Adrenal gland (tissue), 9 donors: ENCODE measurements at regions not wholly inside any gene's neighbourhood (a gene's known extent, or its start where the extent isn't known, plus 50 kb on each side); places are given as distances from the start of the nearest gene placed in this dataset.

Experiments used
- DNase-seq, 7 donors: peaks; one replicate each; pipeline ENCODE4 v3.0.0-alpha.2; 2019 to 2020
- H3K27ac ChIP-seq, 5 donors: fragments of 200-600 bp; sonication (generic) in 4 of 5; 1 replicate in 3 of 5; 2 replicates in 2 of 5; pipeline versions ENCODE4 v1.5.1 to v1.8.0; 2016 to 2020; ENCODE audit warnings: mild to moderate bottlenecking in 1 of 5
- H3K27me3 ChIP-seq: fragments of 200-600 bp; 2 replicates; pipeline ENCODE4 v1.8.0; 2021
- H3K36me3 ChIP-seq, 2 donors: fragments of 200-600 bp; replicated peaks in 1 of 2; 1 replicate in 1 of 2; 2 replicates in 1 of 2; pipeline versions ENCODE4 v1.5.1 to v1.8.0; 2018 to 2022
- H3K4me1 ChIP-seq, 2 donors: fragments of 200-600 bp; replicated peaks in 1 of 2; 1 replicate in 1 of 2; 2 replicates in 1 of 2; pipeline versions ENCODE4 v1.5.1 to v1.8.0; 2018 to 2021
- H3K4me3 ChIP-seq, 4 donors: fragments of 200-600 bp; sonication (generic) in 3 of 4; one replicate each; pipeline ENCODE4 v1.5.1; 2016 to 2018
- H3K9me3 ChIP-seq, 3 donors: fragments of 200-600 bp; sonication (generic) in 1 of 3; replicated peaks in 1 of 3; 1 replicate in 2 of 3; 2 replicates in 1 of 3; pipeline versions ENCODE4 v1.5.1 to v1.8.0; 2016 to 2021
- POLR2A ChIP-seq, 2 donors: fragments of 450-650 bp; IDR thresholded peaks; one replicate each; pipeline ENCODE4 v1.6.1; 2017; ENCODE audit warnings: antibody characterized with exemption in 2 of 2, mild to moderate bottlenecking in 2 of 2, moderate library complexity in 1 of 2
- WGBS, 4 donors: extraction: QIAGEN DNeasy Blood & Tissue Kit in 2 of 4; methylation state at CpG; one replicate each; pipeline versions ENCODE4 v1.1.5 to v1.1.7; 2013 to 2017; 5-methylcytosine and 5-hydroxymethylcytosine counted together
- intact Hi-C, 2 donors: fragments of 100-400 bp; cut with DNase I; formaldehyde crosslinking; loops; one replicate each; pipeline versions ENCODE4 v1.14.1 to v1.15.0; 2022 to 2023
- TF ChIP-seq, protein P1 (sequence below), 6 experiments: fragments of 450-650 bp in 4 of 6; fragments of 200-600 bp in 2 of 6; sonication (generic) in 1 of 6; IDR thresholded peaks; 1 replicate in 5 of 6; 2 replicates in 1 of 6; pipeline versions ENCODE4 v1.5.1 to v1.8.0; 2016 to 2021; ENCODE audit warnings: antibody characterized with exemption in 6 of 6, mild to moderate bottlenecking in 2 of 6, moderate library complexity in 1 of 6
- donor health status: healthy with polysubstance abuse.
- donor health status: Bipolar disorder and iron deficiency.
- donor health status: DM: yes; HTN: yes; CAD: no.
- donor health status: DM: no; HTN: no; CAD: no.
- donor health status: DM: no; HTN: no; CAD: no.

DNA sequence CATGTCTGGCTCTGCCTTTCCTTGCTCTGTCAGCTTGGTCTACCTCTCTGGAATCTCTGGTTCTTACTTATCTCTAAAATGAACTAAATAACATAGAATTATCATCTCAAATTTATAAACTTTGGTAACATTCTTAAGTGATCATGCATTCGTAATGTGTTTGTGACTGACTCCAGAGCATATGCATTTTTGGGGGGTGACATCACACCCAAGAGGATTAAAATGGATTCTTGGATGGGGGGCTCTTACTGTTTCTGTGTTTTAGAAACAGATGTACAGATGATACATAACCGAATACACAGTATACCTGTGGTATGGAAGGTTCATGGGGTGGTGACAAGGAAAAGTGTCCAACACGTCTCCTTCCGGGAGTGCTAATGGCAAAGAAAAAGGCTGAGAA is 1162.1 kb downstream of the VRK1 start:
- Histone ChIP-seq H3K4me1 (no peaks in the 10 kb centered on the region), H3K27me3 (no peaks in the 10 kb centered on the region), H3K36me3 (no peaks in the 10 kb centered on the region), H3K27ac (no peak overlapping the region), H3K9me3 (no peaks in the 10 kb centered on the region), H3K4me3 (no peak overlapping the region)
- 79 to 89% (median 88%) methylated on average over 4 of the region's 4 CpGs for WGBS, 4 donors
- TF ChIP-seq POLR2A (IDR thresholded peaks at IDR 0.05) = no peak
- TF ChIP-seq, protein P1, sequence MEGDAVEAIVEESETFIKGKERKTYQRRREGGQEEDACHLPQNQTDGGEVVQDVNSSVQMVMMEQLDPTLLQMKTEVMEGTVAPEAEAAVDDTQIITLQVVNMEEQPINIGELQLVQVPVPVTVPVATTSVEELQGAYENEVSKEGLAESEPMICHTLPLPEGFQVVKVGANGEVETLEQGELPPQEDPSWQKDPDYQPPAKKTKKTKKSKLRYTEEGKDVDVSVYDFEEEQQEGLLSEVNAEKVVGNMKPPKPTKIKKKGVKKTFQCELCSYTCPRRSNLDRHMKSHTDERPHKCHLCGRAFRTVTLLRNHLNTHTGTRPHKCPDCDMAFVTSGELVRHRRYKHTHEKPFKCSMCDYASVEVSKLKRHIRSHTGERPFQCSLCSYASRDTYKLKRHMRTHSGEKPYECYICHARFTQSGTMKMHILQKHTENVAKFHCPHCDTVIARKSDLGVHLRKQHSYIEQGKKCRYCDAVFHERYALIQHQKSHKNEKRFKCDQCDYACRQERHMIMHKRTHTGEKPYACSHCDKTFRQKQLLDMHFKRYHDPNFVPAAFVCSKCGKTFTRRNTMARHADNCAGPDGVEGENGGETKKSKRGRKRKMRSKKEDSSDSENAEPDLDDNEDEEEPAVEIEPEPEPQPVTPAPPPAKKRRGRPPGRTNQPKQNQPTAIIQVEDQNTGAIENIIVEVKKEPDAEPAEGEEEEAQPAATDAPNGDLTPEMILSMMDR (IDR thresholded peaks at IDR 0.05) = no peak
- DNase-seq = no peak
- intact Hi-C loops = no loop called here

DNA sequence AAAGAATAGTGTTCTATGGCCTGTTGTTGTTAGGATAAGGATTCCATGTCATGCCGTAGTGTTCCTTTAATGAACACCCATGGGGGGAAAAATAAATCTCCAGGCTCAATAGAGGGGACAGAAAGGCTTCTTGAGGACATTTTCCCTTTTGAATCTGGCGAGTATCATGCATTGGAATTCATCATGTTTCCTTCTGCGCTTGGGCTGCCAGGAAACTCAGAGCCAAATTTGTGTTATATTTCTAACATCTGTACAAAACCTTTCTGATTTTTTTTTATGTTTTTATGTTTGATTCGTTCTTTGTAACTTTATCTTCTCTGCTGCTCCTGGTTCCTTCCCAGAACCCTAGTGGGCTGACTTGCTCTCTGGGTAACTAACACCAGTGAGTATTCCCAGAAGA is 1163.3 kb downstream of the VRK1 start:
- H3K4me1 ChIP-seq = no peaks in the 10 kb centered on the region
- DNase-seq = no peak
- H3K9me3 ChIP-seq = no peaks in the 10 kb centered on the region
- no peak overlapping the region for H3K27ac ChIP-seq
- no peak overlapping the region for H3K4me3 ChIP-seq
- H3K27me3 ChIP-seq = no peaks in the 10 kb centered on the region
- 76 to 83% (median 82%) methylated on average over 4 of the region's 4 CpGs for WGBS, 4 donors
- intact Hi-C loops = no loop called here
- H3K36me3 ChIP-seq = no peaks in the 10 kb centered on the region
- TF ChIP-seq POLR2A (IDR thresholded peaks at IDR 0.05) = no peak
- TF ChIP-seq, protein P1 (IDR thresholded peaks at IDR 0.05) = no peak

DNA sequence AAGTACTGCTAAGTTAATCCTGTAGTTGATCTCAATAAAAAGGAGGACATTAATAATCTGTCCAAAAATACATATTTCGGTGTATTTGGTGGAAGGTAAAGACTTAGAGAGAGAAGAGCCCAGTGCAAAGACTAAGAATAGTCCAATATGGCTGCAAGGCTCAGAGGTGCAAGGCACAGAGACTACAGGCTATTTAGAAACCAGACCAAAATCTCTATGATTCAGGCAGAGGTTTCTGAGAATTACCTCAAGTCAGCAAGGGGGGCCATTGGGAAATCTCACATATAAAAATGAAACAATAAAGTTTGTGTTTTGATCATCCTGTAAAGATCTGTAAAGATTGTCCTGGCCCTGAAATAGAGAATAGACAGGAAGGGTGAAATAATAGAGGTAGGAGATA is 1173.0 kb downstream of the VRK1 start:
- intact Hi-C loops = no loop called here
- Histone ChIP-seq H3K27me3 (no peaks in the 10 kb centered on the region), H3K4me3 (no peak overlapping the region), H3K9me3 (no peaks in the 10 kb centered on the region), H3K4me1 (no peaks in the 10 kb centered on the region), H3K36me3 (no peaks in the 10 kb centered on the region), H3K27ac (no peak overlapping the region)
- WGBS, 4 donors = 0 to 81% (median 53%) methylated on average over 1 of the region's 1 CpG
- no peak for DNase-seq
- TF ChIP-seq POLR2A (IDR thresholded peaks at IDR 0.05) = no peak
- TF ChIP-seq, protein P1 (IDR thresholded peaks at IDR 0.05) = no peak

DNA sequence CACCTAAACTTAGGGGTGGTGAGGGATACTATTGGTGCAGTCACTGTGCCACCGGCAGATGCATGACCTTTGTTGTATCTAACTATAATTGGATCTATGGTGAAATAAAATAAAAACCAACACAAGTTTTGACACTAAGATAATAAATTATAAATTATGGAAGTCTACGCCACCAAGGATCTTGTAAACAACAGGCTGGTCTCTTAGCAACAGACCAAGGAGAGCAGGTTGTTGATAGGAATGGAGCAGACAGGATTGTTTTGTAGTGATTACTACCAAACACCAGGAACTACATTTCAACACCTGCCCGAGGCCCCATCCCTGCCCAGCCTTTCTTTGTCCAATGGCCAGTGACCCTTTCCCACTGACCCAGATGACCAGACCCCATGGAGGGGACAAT is 1178.0 kb downstream of the VRK1 start:
- Histone ChIP-seq H3K27ac (no peak overlapping the region), H3K27me3 (no peaks in the 10 kb centered on the region), H3K36me3 (no peaks in the 10 kb centered on the region), H3K4me1 (no peaks in the 10 kb centered on the region), H3K9me3 (no peaks in the 10 kb centered on the region), H3K4me3 (no peak overlapping the region)
- no peak for TF ChIP-seq POLR2A (IDR thresholded peaks at IDR 0.05)
- TF ChIP-seq, protein P1 (IDR thresholded peaks at IDR 0.05) = no peak
- no peak for DNase-seq
- intact Hi-C loops = no loop called here
- 62 to 80% (median 71%) methylated on average over 3 of the region's 3 CpGs for WGBS, 4 donors
